HCT116 (cell line): ENCODE measurements at regions not wholly inside any gene's neighbourhood (a gene's known extent, or its start where the extent isn't known, plus 50 kb on each side); places are given as distances from the start of the nearest gene placed in this dataset.

Experiments used
- CTCF ChIP-seq, 3 experiments: fragments of 200-600 bp in 1 of 3; sonication (generic) in 1 of 3; IDR thresholded peaks in 2 of 3; conservative IDR thresholded peaks in 1 of 3; 2 replicates each; pipeline ENCODE4 v1.5.1; 2012 to 2017; ENCODE audit warnings: low read depth in 2 of 3, low read length in 2 of 3, antibody characterized with exemption in 1 of 3, borderline replicate concordance in 1 of 3, control low read depth in 1 of 3, mild to moderate bottlenecking in 1 of 3, mixed read lengths in 1 of 3, mixed run types in 1 of 3, moderate library complexity in 1 of 3; ENCODE audit not compliant: insufficient read depth in 1 of 3
- MAX ChIP-seq: IDR thresholded peaks from 2 replicates; pipeline ENCODE4 v1.6.1; 2012
- SP1 ChIP-seq: IDR thresholded peaks from 2 replicates; pipeline ENCODE4 v1.6.1; 2012; ENCODE audit warnings: low read depth

- peak; percentile 27; the same call in 1 of the 2 replicates for TF ChIP-seq MAX
- no peak for TF ChIP-seq CTCF (IDR thresholded peaks at IDR 0.05 in 2 of 3, conservative IDR thresholded peaks at IDR 0.05 in 1 of 3; ENCODE audit: borderline replicate concordance in 1 of 3, insufficient read depth in 1 of 3, low read depth in 2 of 3, low read length in 2 of 3)
- TF ChIP-seq SP1, result peak; percentile 17; the same call in 1 of the 2 replicates
Measured at GRCh38 chr12:75650595-75651341, 139.4 kb upstream of the KRR1 start.
